Amygdala (tissue), 56 donors: ENCODE measurements at regions not wholly inside any gene's neighbourhood (a gene's known extent, or its start where the extent isn't known, plus 50 kb on each side); places are given as distances from the start of the nearest gene placed in this dataset.
"Not testable (repeated sequence)": the region's sequence is repeated elsewhere in the genome, so short reads cannot be mapped to it uniquely, and the experiment has no call there.

Experiments used
- DNase-seq, 56 donors: peaks; one replicate each; lab custom pipeline; 2025; lab: John Stamatoyannopoulos, UW

- no peak for DNase-seq
Observed at GRCh38 chr16:54985156-54985555, 54.5 kb downstream of the IRX5 start.

DNA sequence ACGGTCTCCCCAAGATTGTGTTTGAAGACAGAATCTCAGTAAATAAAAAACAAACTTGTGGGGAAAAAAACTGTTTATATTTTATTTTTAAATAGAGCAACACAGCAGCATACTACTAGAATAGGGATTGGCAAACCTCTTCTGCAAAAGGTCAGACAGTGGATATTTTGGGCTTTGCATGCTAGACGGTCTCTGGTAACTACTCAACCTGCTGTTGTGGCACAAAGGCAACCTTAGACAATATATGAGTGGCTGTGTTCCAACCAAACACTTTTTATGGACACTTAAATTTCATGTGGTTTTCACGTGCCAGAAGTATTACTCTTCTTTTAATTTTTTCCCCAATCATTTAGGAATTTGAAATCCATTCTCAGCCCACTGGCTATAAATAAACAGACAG is 55.0 kb downstream of the IRX5 start:
- DNase-seq = no peak

- DNase-seq = peak in 10 of 56 donors; percentile 2 to 36 (median 14)
Observed at GRCh38 chr16:54986409-54986808, 55.7 kb downstream of the IRX5 start.

DNA sequence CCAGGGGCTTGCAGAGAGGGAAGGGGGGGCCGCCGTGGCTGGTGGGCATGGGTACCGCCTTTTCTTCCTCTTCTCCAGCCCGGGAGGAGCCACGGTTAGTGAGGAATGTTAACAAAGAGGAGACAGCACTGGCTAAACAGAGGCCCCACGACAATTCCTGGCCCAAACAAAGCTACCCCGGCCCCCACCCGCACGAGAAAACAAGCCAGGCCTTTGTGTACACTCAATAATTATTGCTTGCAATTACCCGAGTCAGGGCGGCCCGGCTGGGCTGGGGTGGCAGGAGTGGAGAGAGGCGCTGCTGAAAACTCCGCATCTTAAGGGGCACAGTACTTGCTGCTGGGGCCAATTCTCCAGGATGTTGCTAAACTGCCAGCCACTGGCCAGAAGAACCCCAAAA is 56.4 kb downstream of the IRX5 start:
- peak in 50 of 56 donors; percentile 4 to 78 (median 40) for DNase-seq

DNA sequence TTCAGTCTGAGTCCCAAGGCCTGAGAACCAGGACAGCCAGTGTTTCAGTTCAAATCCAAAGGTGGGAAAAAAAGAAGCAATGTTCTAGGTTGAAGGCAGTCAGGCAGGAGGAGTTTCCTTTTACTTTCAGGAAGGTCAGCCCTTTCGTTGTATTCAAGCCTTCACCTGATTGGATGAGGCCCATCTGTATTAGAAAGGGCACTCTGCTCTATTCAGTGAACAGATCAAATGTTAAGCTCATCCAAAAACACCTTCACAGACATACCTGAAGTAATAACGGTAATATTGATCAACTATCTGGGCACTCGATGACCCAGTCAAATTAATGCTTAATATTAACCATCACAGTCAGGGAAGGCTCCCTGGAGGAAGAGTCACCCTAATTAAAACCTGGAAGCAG is 60.9 kb downstream of the IRX5 start:
- DNase-seq = no peak

- not testable (repeated sequence) for DNase-seq
Observed at GRCh38 chr16:54991946-54992345, 61.3 kb downstream of the IRX5 start.

DNA sequence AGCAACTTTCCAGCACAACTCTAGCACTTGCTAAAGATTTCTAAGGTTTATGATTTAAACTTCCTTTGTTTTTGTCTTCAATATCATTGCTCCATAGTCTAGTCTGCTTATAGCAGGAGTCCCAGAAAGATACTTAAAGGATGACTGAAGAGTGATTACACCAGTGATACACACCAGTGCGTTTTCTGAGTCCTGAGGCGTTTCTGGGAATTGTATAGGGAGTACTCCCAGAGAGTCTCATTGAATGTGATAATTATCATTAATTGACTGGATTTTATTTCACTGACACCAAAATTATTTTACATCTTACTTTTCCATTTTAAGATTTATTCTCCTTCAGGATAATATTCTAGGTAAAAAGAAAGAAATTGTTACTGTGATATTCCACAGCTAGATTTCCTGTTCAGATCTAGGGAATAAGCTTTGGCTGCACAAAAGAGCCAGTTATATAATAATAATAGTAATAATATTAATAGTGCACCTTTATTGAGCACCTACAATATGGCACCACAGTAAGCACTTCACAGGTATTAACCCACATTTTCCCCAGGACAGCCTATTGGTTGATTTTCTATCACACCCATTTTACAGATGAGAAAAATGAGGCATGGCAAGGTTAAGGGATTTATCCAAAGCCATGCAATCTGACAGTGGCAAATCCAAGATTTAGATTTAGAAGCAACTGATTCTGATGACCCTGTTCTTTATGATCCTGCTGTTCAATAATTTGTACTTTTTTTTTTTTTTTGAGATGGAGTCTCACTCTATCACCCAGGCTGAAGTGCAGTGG is 62.6 kb downstream of the IRX5 start:
- no peak for DNase-seq

GRCh38 chr16:54996186-54996585 is 65.5 kb downstream of the IRX5 start:
- no peak for DNase-seq

DNA sequence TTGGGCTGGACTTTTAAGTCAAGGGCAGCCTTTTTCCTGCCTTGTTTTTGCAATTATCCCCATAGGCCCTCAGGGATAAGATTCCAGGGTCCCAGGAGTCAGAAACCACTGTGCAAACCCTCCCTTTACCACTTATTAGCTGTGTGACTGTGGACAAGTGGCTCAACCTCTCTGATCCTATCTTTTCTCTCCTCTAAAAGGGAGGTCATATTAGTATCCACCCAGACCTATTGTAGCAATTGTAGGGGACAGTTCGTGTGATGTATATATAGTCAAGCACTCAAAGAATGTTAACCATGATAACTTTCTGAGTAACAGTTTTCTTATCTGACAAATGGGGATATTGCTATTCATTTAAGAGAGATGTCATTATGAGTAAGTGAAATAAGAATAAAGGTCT is 68.2 kb downstream of the IRX5 start:
- no peak for DNase-seq

DNA sequence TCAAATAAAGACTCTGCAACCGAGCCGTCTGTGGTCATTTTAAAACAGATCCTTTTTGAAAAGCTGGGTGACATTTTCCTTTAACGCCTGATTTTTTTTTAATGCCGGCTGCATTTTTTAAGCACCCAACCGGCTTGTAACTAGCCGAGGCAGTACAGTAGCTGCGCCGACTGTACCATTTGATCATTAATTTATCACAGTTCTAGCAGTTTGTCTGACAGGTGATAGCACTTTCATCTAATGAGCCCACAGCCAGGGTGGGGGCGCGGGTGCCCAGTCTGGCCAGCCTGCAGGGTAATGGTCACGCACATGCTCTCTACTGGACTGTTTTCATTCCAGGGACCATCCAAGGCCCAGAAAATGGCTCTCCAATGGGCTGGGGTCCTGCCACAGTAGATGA is 68.8 kb downstream of the IRX5 start:
- DNase-seq = no peak

- no peak for DNase-seq
Observed at GRCh38 chr16:55000595-55000994, 69.9 kb downstream of the IRX5 start.

- no peak for DNase-seq
Observed at GRCh38 chr16:55001931-55002330, 71.3 kb downstream of the IRX5 start.

GRCh38 chr16:55002419-55002818 is 71.8 kb downstream of the IRX5 start:
- DNase-seq = no peak

DNA sequence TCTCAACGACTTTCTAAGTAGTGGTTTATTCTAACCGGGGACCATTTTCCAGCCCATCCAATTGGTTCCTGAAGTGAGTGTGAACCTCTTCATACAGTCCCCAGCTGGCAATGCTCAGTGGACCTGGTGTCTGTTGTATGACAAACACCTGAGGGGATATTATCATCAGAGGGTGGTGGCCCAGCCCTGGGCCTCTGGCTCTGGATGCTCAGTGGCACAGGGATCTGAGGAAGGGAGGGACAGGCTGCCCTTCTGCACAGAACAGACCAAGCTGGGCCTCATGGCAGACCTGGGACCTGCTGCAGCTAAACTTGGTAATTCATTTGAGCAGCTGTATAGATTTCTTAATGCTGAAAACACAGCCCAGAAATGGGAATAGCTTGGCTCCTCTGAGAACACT is 72.6 kb downstream of the IRX5 start:
- DNase-seq = no peak

DNA sequence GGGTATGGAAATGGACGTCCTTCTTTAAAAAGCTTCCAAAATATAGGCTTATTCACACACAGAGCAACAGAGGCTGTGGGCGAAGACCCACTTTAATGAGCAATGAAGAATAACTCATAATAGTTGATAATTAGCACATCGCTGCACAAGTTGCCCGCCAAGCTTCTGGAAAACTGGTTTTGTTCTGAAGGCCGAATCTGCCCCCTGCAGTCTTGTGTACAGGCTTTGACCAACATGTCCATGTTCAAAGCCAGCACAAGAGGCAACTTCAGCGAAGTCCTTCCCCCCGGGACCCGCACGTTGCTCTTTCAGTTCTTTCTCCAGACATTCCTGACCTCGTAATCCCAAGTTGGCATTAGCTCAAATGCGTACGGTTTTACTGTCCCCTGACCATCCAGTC is 73.3 kb downstream of the IRX5 start:
- DNase-seq = peak in 2 of 56 donors; percentile 8 to 15

DNA sequence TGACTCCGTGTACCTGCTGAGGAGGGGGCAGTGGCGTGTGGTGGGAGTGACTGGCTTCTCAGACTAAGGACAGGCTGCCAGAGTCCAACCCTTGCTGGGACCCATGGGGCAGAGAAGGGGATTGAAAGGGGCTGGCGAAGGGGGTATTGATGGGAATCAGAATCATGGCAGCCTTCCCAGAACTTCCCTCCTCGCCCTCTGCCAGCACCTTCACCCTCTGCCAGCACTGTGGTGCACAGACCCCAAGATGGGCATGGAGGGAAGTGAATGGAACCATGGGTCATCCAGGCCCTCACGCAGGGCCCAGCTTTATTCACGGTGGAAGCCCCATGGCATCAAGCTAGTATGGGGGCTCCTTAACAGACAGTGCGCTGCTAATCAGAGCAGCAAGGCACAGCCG is 76.8 kb downstream of the IRX5 start:
- DNase-seq = no peak

GRCh38 chr16:55008836-55009510 is 78.3 kb downstream of the IRX5 start:
- no peak for DNase-seq

DNA sequence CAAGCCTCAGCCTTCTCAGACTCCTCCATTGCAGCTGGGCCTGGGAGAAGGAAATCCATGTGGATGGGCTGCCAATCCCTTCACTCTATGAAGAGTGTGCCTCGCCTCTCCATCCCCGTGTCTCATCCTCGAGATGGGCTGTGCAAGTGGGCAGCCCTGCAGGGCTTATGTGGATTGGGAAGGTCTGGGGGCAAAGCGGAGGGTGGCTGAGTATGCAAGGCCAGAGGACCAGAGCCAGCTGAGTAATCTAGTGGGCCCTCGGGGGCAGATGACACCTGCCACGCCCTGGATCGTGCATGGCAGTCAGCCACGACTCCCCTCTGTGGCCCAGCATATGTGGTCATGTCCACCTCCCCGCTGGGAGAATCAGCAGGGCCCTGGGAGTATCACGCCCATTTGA is 78.9 kb downstream of the IRX5 start:
- no peak for DNase-seq

DNA sequence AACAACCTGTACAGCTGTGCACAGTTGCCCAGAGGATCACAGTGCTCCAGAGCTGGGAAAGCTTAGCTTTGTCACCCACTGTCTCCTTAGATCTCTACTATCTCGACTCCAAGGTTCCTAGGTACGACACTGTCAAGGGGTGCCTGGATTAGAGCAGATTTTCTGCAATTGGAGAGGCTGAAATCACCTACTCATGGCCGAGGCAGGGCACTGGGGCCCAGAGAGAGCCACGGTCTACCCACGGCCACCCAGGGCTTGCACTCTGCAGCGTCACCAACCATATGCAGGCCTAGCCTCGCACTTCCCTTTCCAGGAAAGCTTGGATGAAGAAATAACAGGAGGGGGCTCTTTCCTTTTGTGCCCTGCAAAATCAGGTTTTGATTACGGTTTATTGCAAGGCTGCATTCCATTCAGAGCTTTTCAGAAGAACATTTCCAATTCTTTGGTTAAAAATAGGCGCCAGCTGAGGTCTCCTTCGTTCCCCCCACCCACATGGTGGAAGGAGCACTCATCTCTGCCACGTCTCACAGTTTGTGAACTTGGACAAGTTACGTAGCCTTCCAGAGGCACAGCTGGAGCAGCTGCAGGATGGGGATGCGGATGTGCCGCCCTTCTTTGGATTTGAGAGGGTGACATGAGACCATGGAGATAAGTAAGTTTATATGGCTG is 80.0 kb downstream of the IRX5 start:
- no peak for DNase-seq

DNA sequence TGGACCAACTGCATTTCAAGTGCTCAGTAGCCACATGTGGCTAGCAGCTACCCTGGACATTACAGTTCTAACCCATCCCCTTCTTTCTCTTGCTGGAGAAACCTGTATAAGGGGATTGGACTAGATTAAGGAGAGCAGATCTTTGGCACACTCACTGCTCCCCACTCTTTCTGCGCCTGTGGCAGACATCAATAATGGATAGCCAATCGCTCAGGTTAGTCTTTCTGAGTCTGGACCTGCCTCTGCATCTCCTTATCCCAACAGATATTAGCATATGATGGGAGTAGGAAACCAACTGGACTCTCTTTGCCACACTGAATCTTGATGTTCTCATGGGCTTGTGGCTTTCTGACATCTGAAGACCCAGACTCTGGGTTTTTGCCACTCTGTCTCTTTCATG is 81.7 kb downstream of the IRX5 start:
- no peak for DNase-seq

- DNase-seq = no peak
Observed at GRCh38 chr16:55012793-55013192, 82.1 kb downstream of the IRX5 start.

DNA sequence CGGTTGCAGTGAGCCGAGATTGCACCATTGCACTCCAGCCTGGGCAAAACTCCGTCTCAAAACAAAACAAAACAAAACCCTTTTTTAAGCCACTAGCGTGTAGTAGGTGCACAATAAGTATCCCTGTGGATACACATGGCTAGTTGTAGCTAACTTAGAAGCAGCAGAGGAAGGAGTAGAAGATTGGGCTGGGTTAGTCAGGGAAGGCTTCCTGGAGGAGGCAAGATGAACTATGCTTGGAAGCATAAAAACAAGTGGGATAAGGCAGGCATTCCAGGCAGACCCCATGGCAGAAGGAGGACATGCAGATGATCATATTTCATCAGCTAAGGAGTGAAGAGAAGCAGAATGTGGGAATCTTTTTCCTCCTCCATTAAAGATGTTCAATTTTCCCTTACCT is 83.4 kb downstream of the IRX5 start:
- DNase-seq = no peak
